T-cell (primary cell): ENCODE measurements at regions not wholly inside any gene's neighbourhood (a gene's known extent, or its start where the extent isn't known, plus 50 kb on each side); places are given as distances from the start of the nearest gene placed in this dataset.

Experiments
- ATAC-seq, 4 experiments: fragments of 200-7000 bp in 3 of 4; fragments of 150-1000 bp in 1 of 4; cut with Tn5 transposase; replicated peaks in 1 of 4; 1 replicate in 3 of 4; 2 replicates in 1 of 4; pipeline ENCODE4 v1.10.0; 2021; ENCODE audit warnings: moderate library complexity in 3 of 4, mild to moderate bottlenecking in 2 of 4, moderate number of reproducible peaks in 1 of 4
- CTCF ChIA-PET, 2 donors: fragments of 300-600 bp; sonication (Branson Sonifier 250); formaldehyde crosslinking; loops; one replicate each; lab custom pipeline; 2022; ENCODE audit warnings: antibody characterized with exemption in 2 of 2; lab: Charles Lee
- POLR2A ChIA-PET, 2 donors: fragments of 300-600 bp; sonication (Branson Sonifier 250); formaldehyde crosslinking; loops; one replicate each; lab custom pipeline; 2022; ENCODE audit warnings: antibody characterized with exemption in 2 of 2; lab: Charles Lee
- DNase-seq, 35 experiments: peaks; one replicate each; pipeline versions ENCODE4 v3.0.0 to v3.0.0-alpha.2; 2013 to 2023
- H3K27ac ChIP-seq: one replicate; pipeline ENCODE4 v1.5.1; 2013; ENCODE audit warnings: low read length
- H3K27me3 ChIP-seq, 2 experiments: replicated peaks in 1 of 2; 1 replicate in 1 of 2; 2 replicates in 1 of 2; pipeline versions ENCODE4 v1.6.1 to v1.7.0; 2013; ENCODE audit warnings: low read length in 1 of 2, mixed read lengths in 1 of 2; ENCODE audit not compliant: control insufficient read depth in 2 of 2, insufficient read depth in 2 of 2; ENCODE audit errors: extremely low read depth in 1 of 2
- H3K36me3 ChIP-seq, 2 donors: 1 replicate in 1 of 2; 2 replicates in 1 of 2; pipeline versions ENCODE4 v1.6.1 to v1.7.0; 2013; ENCODE audit warnings: low read length in 1 of 2; ENCODE audit not compliant: control insufficient read depth in 2 of 2, insufficient read depth in 1 of 2; ENCODE audit errors: extremely low read depth in 1 of 2
- H3K4me1 ChIP-seq, 2 experiments: 1 replicate in 1 of 2; 2 replicates in 1 of 2; pipeline versions ENCODE4 v1.6.1 to v1.7.0; 2013; ENCODE audit warnings: low read length in 2 of 2, mixed read lengths in 1 of 2; ENCODE audit not compliant: insufficient read depth in 2 of 2, control insufficient read depth in 1 of 2; ENCODE audit errors: extremely low read depth in 1 of 2
- H3K4me3 ChIP-seq, 2 donors: 1 replicate in 1 of 2; 2 replicates in 1 of 2; pipeline versions ENCODE4 v1.5.1 to v1.7.0; 2013; ENCODE audit warnings: mild to moderate bottlenecking in 2 of 2, low read length in 1 of 2, moderate library complexity in 1 of 2; ENCODE audit not compliant: control insufficient read depth in 1 of 2; ENCODE audit errors: extremely low read depth in 1 of 2
- H3K9me3 ChIP-seq: 2 replicates; pipeline ENCODE4 v1.7.0; 2013
- H3K27ac Mint-ChIP-seq, 2 donors: one replicate each; pipeline ENCODE4 v1.8.0; 2020 to 2021; ENCODE audit warnings: mild to moderate bottlenecking in 2 of 2, mixed read lengths in 2 of 2
- H3K27me3 Mint-ChIP-seq, 2 donors: one replicate each; pipeline ENCODE4 v1.8.0; 2021 to 2022; ENCODE audit warnings: mixed read lengths in 2 of 2
- H3K36me3 Mint-ChIP-seq: one replicate; pipeline ENCODE4 v1.8.0; 2021; ENCODE audit warnings: mixed read lengths
- H3K4me1 Mint-ChIP-seq, 3 donors: one replicate each; pipeline ENCODE4 v1.8.0; 2020 to 2022; ENCODE audit warnings: mixed read lengths in 3 of 3, mild to moderate bottlenecking in 1 of 3
- H3K4me3 Mint-ChIP-seq, 3 donors: one replicate each; pipeline ENCODE4 v1.8.0; 2020 to 2022; ENCODE audit warnings: mild to moderate bottlenecking in 3 of 3, mixed read lengths in 3 of 3, moderate library complexity in 3 of 3
- H3K9me3 Mint-ChIP-seq, 3 donors: one replicate each; pipeline ENCODE4 v1.8.0; 2020 to 2022; ENCODE audit warnings: mixed read lengths in 3 of 3
- WGBS: methylation state at CpG from one replicate; pipeline ENCODE4 v1.1.5; 2013; ENCODE audit warnings: missing lambda C conversion rate; ENCODE audit not compliant: insufficient coverage; 5-methylcytosine and 5-hydroxymethylcytosine counted together

DNA sequence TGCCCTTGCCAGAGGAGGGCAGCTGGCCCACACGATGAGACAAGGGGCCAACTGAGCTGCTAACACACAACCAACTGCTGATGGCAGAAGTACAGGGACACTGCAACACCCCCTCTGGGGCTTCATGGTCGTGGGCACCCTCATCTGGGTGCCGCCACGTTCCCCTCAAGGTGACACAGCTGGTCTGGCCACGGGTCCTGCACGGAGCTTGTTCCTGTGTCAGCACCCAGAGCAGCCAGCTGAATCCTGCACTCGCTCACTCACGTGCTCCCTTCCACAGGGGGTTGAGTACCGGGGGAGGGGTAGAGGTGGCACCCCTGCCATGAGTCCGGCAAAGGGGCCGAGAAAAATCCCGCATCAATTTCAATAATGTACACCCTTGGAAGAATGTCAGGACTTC lies 1319.1 kb downstream of the REEP3 start:
- Mint-ChIP-seq H3K4me3 (no peak overlapping the region), H3K27ac (no peak overlapping the region), H3K36me3 (no peaks in the 10 kb centered on the region), H3K27me3 (no peaks in the 10 kb centered on the region), H3K4me1 (no peaks in the 10 kb centered on the region), H3K9me3 (peaks cover 6 to 25% (median 15%) of the 10 kb centered on the region in 3 donors)
- no peak overlapping the region for H3K4me3 ChIP-seq
- DNase-seq (no peak), ATAC-seq (no peak)
- ChIA-PET CTCF (no interaction called here), POLR2A (no interaction called here)
- no peak overlapping the region for H3K27ac ChIP-seq
- no peaks in the 10 kb centered on the region for H3K4me1 ChIP-seq
- H3K9me3 ChIP-seq = no peaks in the 10 kb centered on the region
- no peaks in the 10 kb centered on the region for H3K27me3 ChIP-seq
- no peaks in the 10 kb centered on the region for H3K36me3 ChIP-seq
- WGBS = 66% methylated on average over 6 of the region's 12 CpGs

DNA sequence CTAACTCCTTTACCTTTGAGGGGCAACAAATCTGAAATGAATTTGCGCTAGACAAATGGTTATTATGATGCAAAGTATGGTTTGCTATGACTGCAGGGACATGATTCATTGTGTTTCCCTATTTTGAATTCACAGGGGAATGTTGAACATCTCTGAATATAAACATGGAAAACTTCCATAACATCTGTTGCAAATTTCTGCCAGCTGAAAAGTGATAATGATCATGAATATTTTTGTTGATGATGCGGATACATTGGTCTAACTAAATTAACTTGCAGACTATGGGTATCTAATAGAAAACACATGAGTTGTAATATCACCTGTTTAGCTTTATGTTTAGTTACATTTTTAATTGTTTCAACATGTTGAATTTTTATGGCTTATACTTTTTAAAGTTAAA lies 1325.5 kb downstream of the REEP3 start:
- no peaks in the 10 kb centered on the region for H3K9me3 ChIP-seq
- ATAC-seq (no peak), DNase-seq (no peak)
- H3K27me3 Mint-ChIP-seq = no peaks in the 10 kb centered on the region
- no peak overlapping the region for H3K27ac ChIP-seq
- CTCF ChIA-PET = no interaction called here
- no peak overlapping the region for H3K27ac Mint-ChIP-seq
- H3K4me1 ChIP-seq = no peaks in the 10 kb centered on the region
- H3K27me3 ChIP-seq = no peaks in the 10 kb centered on the region
- no CpG with 5 or more reads among the region's 2 CpGs for WGBS
- H3K4me3 Mint-ChIP-seq = no peak overlapping the region
- POLR2A ChIA-PET = no interaction called here
- H3K36me3 Mint-ChIP-seq = no peaks in the 10 kb centered on the region
- no peaks in the 10 kb centered on the region for H3K36me3 ChIP-seq
- H3K4me3 ChIP-seq = no peak overlapping the region
- peaks cover 6 to 8% (median 8%) of the 10 kb centered on the region in 3 donors for H3K9me3 Mint-ChIP-seq
- H3K4me1 Mint-ChIP-seq = no peaks in the 10 kb centered on the region

DNA sequence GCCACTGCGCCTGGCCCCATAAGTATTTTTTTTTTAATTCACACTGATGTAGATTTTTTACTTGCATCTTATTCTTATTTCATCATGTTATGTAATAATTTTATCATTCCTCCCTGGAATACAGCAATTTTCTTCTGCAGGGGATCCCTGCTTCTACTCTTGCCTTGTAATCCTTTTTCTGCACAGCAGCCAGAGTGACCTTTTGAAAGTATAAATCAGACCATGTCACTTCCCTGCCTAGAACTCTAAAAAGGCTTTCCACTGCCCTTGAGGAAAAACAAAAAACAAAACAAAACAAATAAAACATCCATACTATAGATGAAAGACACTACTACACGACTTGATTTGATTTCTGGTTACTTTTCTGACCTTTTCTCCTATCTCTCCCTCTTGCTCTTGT lies 1334.7 kb downstream of the REEP3 start:
- H3K36me3 ChIP-seq = no peaks in the 10 kb centered on the region
- no peak overlapping the region for H3K27ac Mint-ChIP-seq
- H3K27me3 Mint-ChIP-seq = no peaks in the 10 kb centered on the region
- no peaks in the 10 kb centered on the region for H3K9me3 ChIP-seq
- ChIA-PET CTCF (interaction anchor here in 1 of 2 donors (0.9 kb wide), 1 partner anchor 377 kb away, joined by 3 read pairs; no protein-coding TSS in a partner anchor), POLR2A (no interaction called here)
- no peak for ATAC-seq
- H3K27me3 ChIP-seq = no peaks in the 10 kb centered on the region
- H3K4me1 Mint-ChIP-seq = no peaks in the 10 kb centered on the region
- no peak for DNase-seq
- WGBS = no CpG with 5 or more reads among the region's 2 CpGs
- no peak overlapping the region for H3K4me3 ChIP-seq
- H3K36me3 Mint-ChIP-seq = no peaks in the 10 kb centered on the region
- H3K27ac ChIP-seq = no peak overlapping the region
- H3K9me3 Mint-ChIP-seq = peaks cover 2 to 7% (median 7%) of the 10 kb centered on the region in 3 donors
- H3K4me3 Mint-ChIP-seq = no peak overlapping the region
- no peaks in the 10 kb centered on the region for H3K4me1 ChIP-seq

DNA sequence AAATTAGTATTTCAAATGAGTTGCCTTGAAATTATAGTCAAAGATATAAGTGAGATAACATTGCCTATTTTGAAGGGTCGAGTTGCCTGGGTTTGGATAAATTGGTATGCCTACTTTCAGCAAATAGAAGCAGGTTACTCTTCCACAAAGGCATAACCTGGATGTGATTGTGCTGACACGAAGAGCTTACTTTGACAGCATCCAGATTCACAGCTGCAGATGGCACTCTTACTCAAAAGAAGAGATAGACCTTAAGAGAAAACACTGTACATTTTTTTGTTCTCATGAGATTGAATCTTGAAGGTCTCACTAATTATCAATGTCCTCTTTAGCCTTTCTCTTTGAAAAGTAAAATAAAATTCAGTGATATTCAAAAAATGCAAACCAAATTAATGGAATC lies 1338.7 kb downstream of the REEP3 start:
- WGBS = no CpG with 5 or more reads among the region's 2 CpGs
- ATAC-seq = no peak
- Histone ChIP-seq H3K9me3 (no peaks in the 10 kb centered on the region), H3K27ac (no peak overlapping the region), H3K27me3 (no peaks in the 10 kb centered on the region), H3K4me1 (no peaks in the 10 kb centered on the region), H3K4me3 (no peak overlapping the region), H3K36me3 (no peaks in the 10 kb centered on the region)
- POLR2A ChIA-PET = no interaction called here
- DNase-seq = no peak
- no peak overlapping the region for H3K27ac Mint-ChIP-seq
- H3K36me3 Mint-ChIP-seq = no peaks in the 10 kb centered on the region
- CTCF ChIA-PET = no interaction called here
- peaks cover 1 to 10% (median 9%) of the 10 kb centered on the region in 3 donors for H3K9me3 Mint-ChIP-seq
- H3K27me3 Mint-ChIP-seq = no peaks in the 10 kb centered on the region
- H3K4me1 Mint-ChIP-seq = no peaks in the 10 kb centered on the region
- no peak overlapping the region for H3K4me3 Mint-ChIP-seq

DNA sequence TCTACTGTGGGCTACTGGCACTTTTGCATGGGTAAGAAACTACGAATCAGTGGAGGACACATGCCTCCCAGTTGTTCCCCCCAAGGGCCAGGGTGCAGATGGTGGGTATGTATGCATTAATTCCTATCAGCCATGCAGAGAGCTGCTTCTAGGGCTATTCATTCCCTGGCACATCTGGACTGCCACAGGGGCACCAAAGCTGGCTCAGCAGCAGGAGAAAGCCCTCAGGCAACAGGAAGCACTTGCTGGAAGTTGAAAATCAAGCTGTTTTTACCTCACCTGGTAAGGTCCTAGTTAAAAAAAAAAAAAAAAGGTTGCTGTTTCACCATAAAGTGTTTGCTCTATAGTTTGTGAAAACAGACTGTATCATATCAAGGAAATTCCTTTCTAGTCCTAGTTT lies 1342.6 kb downstream of the REEP3 start:
- Mint-ChIP-seq H3K36me3 (no peaks in the 10 kb centered on the region), H3K4me3 (no peak overlapping the region), H3K27ac (no peak overlapping the region), H3K4me1 (no peaks in the 10 kb centered on the region), H3K27me3 (no peaks in the 10 kb centered on the region), H3K9me3 (peaks cover 3 to 6% (median 6%) of the 10 kb centered on the region in 3 donors)
- WGBS = no CpG with 5 or more reads among the region's 1 CpG
- Histone ChIP-seq H3K4me3 (no peak overlapping the region), H3K36me3 (no peaks in the 10 kb centered on the region), H3K27me3 (no peaks in the 10 kb centered on the region), H3K27ac (no peak overlapping the region), H3K9me3 (no peaks in the 10 kb centered on the region), H3K4me1 (no peaks in the 10 kb centered on the region)
- CTCF ChIA-PET = no interaction called here
- DNase-seq (no peak), ATAC-seq (no peak)
- POLR2A ChIA-PET = interaction anchor here in 1 of 2 donors (0.6 kb wide), 1 partner anchor 18 kb away, joined by 3 read pairs; no protein-coding TSS in a partner anchor

DNA sequence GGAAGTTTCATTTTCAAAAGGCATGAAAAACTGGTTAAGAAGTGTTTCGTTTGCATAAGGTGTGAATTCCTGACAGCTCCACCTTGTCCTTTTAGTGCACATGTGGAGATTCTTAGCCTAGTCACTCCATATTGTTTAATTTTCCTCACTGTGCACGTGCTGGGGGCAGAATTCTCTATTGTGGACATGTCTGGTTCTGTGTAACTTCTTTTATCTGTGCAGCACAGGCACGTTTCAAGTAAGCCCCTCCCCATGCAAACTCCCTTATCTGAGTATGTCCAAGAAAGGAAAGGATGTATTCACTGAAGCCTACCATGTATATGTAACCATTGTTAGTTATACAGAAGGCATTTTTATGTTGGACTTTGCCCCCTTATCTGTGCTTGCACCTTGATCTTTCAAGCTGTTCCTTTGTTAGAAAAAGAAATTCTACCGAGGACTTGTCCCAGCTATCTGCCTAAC lies 1346.3 kb downstream of the REEP3 start:
- no peak for DNase-seq
- POLR2A ChIA-PET = no interaction called here
- Histone ChIP-seq H3K27ac (no peak overlapping the region), H3K36me3 (no peaks in the 10 kb centered on the region), H3K4me3 (no peak overlapping the region), H3K9me3 (no peaks in the 10 kb centered on the region), H3K27me3 (no peaks in the 10 kb centered on the region), H3K4me1 (no peaks in the 10 kb centered on the region)
- Mint-ChIP-seq H3K27me3 (no peaks in the 10 kb centered on the region), H3K4me1 (no peaks in the 10 kb centered on the region), H3K9me3 (peaks cover 0 to 8% (median 8%) of the 10 kb centered on the region in 3 donors), H3K4me3 (no peak overlapping the region), H3K27ac (no peak overlapping the region), H3K36me3 (no peaks in the 10 kb centered on the region)
- 70% methylated on average over 1 of the region's 4 CpGs for WGBS
- ATAC-seq = no peak
- CTCF ChIA-PET = no interaction called here

DNA sequence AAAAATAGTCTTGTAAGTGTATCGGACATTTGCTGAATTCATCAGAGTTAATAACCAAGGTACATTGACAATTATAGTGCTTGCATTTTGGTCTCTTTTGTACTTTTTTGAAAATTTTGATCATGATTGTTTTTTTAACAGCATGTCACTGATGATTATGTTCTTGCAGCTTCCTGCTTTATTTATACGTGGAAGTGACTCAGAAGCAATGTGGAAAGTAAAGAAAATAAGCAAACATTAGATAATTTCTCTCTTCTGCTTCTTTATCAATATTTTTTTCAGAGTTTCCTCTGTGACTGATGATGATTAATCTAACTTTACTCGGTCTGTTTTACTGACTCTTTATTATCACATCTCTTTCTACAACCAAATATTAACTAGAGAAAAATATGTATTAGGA lies 1351.9 kb downstream of the REEP3 start:
- H3K27ac ChIP-seq = no peak overlapping the region
- H3K4me3 ChIP-seq = no peak overlapping the region
- no peaks in the 10 kb centered on the region for H3K9me3 ChIP-seq
- POLR2A ChIA-PET = no interaction called here
- no CpG with 5 or more reads among the region's 3 CpGs for WGBS
- no peaks in the 10 kb centered on the region for H3K27me3 Mint-ChIP-seq
- no peaks in the 10 kb centered on the region for H3K4me1 ChIP-seq
- CTCF ChIA-PET = no interaction called here
- no peaks in the 10 kb centered on the region for H3K36me3 ChIP-seq
- H3K27me3 ChIP-seq = no peaks in the 10 kb centered on the region
- ATAC-seq (no peak), DNase-seq (no peak)
- peaks cover 5 to 16% (median 7%) of the 10 kb centered on the region in 3 donors for H3K9me3 Mint-ChIP-seq
- H3K36me3 Mint-ChIP-seq = no peaks in the 10 kb centered on the region
- no peaks in the 10 kb centered on the region for H3K4me1 Mint-ChIP-seq
- H3K4me3 Mint-ChIP-seq = no peak overlapping the region
- H3K27ac Mint-ChIP-seq = no peak overlapping the region
